ENCODE measurements at regions not wholly inside any gene's neighbourhood (a gene's known extent, or its start where the extent isn't known, plus 50 kb on each side); places are given as distances from the start of the nearest gene placed in this dataset.
A peak's percentile ranks its signal among the peaks of the same experiment; 100 is the strongest.

GRCh38 chr12:69167648-69168165, 71.7 kb upstream of the CPSF6 start (continued):
- TF ChIP-seq CHD7 (IDR thresholded peaks at IDR 0.05; ENCODE audit: insufficient replicate concordance, low read length) (no peak), SIN3A (conservative IDR thresholded peaks at IDR 0.05 in 1 of 2, IDR thresholded peaks at IDR 0.05 in 1 of 2; ENCODE audit: low read depth in 1 of 2, low read length in 2 of 2) (0 out of 4 replicates have a peak, but pooled peaks of 1 of the 2 experiments have one; percentile 42), BCL11A (IDR thresholded peaks at IDR 0.05; ENCODE audit: low read depth in 2 of 2, low read length in 2 of 2) (no peak)
